HepG2 (cell line): ENCODE measurements at regions not wholly inside any gene's neighbourhood (a gene's known extent, or its start where the extent isn't known, plus 50 kb on each side); places are given as distances from the start of the nearest gene placed in this dataset.

Experiments used
- EP300 ChIP-seq, 3 experiments: sonication (generic) in 1 of 3; formaldehyde crosslinking in 1 of 3; IDR thresholded peaks; 2 replicates each; pipeline versions ENCODE4 v1.5.1 to v1.6.1; 2011 to 2020; ENCODE audit warnings: low read depth in 2 of 3, low read length in 2 of 3, borderline replicate concordance in 1 of 3, improper control_type of control experiment in 1 of 3, mild to moderate bottlenecking in 1 of 3, missing genetic modification reagents in 1 of 3, moderate library complexity in 1 of 3
- GTF2F1 ChIP-seq: fragments of 150-350 bp; IDR thresholded peaks from 2 replicates; pipeline ENCODE4 v1.6.1; 2014; ENCODE audit warnings: low read length
- HOXA3 ChIP-seq: sonication (generic); formaldehyde crosslinking; IDR thresholded peaks from 2 replicates; pipeline ENCODE4 v1.5.0; 2020; ENCODE audit warnings: missing genetic modification reagents
- KLF15 ChIP-seq: sonication (generic); formaldehyde crosslinking; IDR thresholded peaks from 2 replicates; pipeline ENCODE4 v1.8.1; 2023; ENCODE audit warnings: borderline replicate concordance, mild to moderate bottlenecking, inconsistent platforms, missing genetic modification reagents, mixed read lengths
- MED1 ChIP-seq: sonication (generic); formaldehyde crosslinking; IDR thresholded peaks from 2 replicates; pipeline ENCODE4 v1.4.0; 2020; ENCODE audit warnings: missing genetic modification reagents
- NPAS2 ChIP-seq: sonication (generic); formaldehyde crosslinking; IDR thresholded peaks from 2 replicates; pipeline ENCODE4 v1.8.0; 2022; ENCODE audit warnings: mild to moderate bottlenecking, missing genetic modification reagents, borderline replicate concordance
- PHF21A ChIP-seq: sonication (generic); formaldehyde crosslinking; IDR thresholded peaks from 2 replicates; pipeline ENCODE4 v1.5.0; 2020; ENCODE audit warnings: mild to moderate bottlenecking, missing genetic modification reagents
- RAD21 ChIP-seq: fragments of 450-650 bp; formaldehyde crosslinking; IDR thresholded peaks from 2 replicates; pipeline ENCODE4 v1.5.0; 2020; ENCODE audit warnings: mild to moderate bottlenecking
- RNF2 ChIP-seq: fragments of 450-650 bp; conservative IDR thresholded peaks from 2 replicates; pipeline ENCODE4 v1.6.1; 2016; ENCODE audit warnings: low read depth
- SSRP1 ChIP-seq: IDR thresholded peaks from 2 replicates; pipeline ENCODE4 v1.6.1; 2016; ENCODE audit warnings: control low read depth
- ZNF138 ChIP-seq: sonication (generic); formaldehyde crosslinking; IDR thresholded peaks from 2 replicates; pipeline ENCODE4 v1.5.0; 2020; ENCODE audit warnings: mild to moderate bottlenecking, low read depth, missing genetic modification reagents
- ZNF644 ChIP-seq: IDR thresholded peaks from 2 replicates; pipeline ENCODE4 v1.6.1; 2016; ENCODE audit warnings: low read depth
- TF ChIP-seq, protein P1 (sequence below): sonication (generic); formaldehyde crosslinking; conservative IDR thresholded peaks from 2 replicates; pipeline ENCODE4 v1.8.0; 2022; ENCODE audit warnings: mild to moderate bottlenecking, moderate library complexity, missing genetic modification reagents
- TF ChIP-seq, protein P2 (sequence below): IDR thresholded peaks from 2 replicates; pipeline ENCODE4 v1.6.1; 2016; ENCODE audit warnings: low read depth

GRCh38 chr13:87942205-87942604 lies 271.0 kb downstream of the SLITRK5 start:
- TF ChIP-seq PHF21A (CRISPR knock-in tag) (no peak), ZNF138 (CRISPR knock-in tag) (no peak), RAD21 (CRISPR knock-in tag) (no peak), HOXA3 (CRISPR knock-in tag) (no peak), ZNF644 (CRISPR knock-in tag) (no peak), NPAS2 (CRISPR knock-in tag) (no peak), GTF2F1 (no peak), RNF2 (no peak), MED1 (CRISPR knock-in tag) (no peak), SSRP1 (CRISPR knock-in tag) (no peak), EP300 (IDR thresholded peaks at IDR 0.05; ENCODE audit: low read depth in 2 of 2, low read length in 2 of 2) (no peak), EP300 (CRISPR knock-in tag; IDR thresholded peaks at IDR 0.05; ENCODE audit: borderline replicate concordance) (no peak), KLF15 (CRISPR knock-in tag) (no peak)
- TF ChIP-seq, protein P1, sequence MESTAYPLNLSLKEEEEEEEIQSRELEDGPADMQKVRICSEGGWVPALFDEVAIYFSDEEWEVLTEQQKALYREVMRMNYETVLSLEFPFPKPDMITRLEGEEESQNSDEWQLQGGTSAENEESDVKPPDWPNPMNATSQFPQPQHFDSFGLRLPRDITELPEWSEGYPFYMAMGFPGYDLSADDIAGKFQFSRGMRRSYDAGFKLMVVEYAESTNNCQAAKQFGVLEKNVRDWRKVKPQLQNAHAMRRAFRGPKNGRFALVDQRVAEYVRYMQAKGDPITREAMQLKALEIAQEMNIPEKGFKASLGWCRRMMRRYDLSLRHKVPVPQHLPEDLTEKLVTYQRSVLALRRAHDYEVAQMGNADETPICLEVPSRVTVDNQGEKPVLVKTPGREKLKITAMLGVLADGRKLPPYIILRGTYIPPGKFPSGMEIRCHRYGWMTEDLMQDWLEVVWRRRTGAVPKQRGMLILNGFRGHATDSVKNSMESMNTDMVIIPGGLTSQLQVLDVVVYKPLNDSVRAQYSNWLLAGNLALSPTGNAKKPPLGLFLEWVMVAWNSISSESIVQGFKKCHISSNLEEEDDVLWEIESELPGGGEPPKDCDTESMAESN (CRISPR knock-in tag) = no peak
- TF ChIP-seq, protein P2, sequence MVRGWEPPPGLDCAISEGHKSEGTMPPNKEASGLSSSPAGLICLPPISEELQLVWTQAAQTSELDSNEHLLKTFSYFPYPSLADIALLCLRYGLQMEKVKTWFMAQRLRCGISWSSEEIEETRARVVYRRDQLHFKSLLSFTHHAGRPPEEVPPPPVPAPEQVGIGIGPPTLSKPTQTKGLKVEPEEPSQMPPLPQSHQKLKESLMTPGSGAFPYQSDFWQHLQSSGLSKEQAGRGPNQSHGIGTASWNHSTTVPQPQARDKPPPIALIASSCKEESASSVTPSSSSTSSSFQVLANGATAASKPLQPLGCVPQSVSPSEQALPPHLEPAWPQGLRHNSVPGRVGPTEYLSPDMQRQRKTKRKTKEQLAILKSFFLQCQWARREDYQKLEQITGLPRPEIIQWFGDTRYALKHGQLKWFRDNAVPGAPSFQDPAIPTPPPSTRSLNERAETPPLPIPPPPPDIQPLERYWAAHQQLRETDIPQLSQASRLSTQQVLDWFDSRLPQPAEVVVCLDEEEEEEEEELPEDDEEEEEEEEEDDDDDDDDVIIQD (CRISPR knock-in tag) = no peak
